Esophagus muscularis mucosa (tissue), 4 donors: ENCODE measurements at regions not wholly inside any gene's neighbourhood (a gene's known extent, or its start where the extent isn't known, plus 50 kb on each side); places are given as distances from the start of the nearest gene placed in this dataset.
A peak's percentile ranks its signal among the peaks of the same experiment; 100 is the strongest.

Experiments
- DNase-seq: peaks from one replicate; pipeline ENCODE4 v3.0.0-alpha.2; 2017; ENCODE audit errors: extremely low spot score
- H3K27ac ChIP-seq, 4 donors: fragments of 200-600 bp; sonication (generic); replicated peaks in 1 of 4; 1 replicate in 3 of 4; 2 replicates in 1 of 4; pipeline ENCODE4 v1.5.1; 2016 to 2019; ENCODE audit warnings: mild to moderate bottlenecking in 1 of 4
- H3K27me3 ChIP-seq, 4 donors: fragments of 200-600 bp; sonication (generic); one replicate each; pipeline versions ENCODE4 v1.5.1 to v1.6.0; 2016 to 2019
- H3K36me3 ChIP-seq, 4 donors: fragments of 200-600 bp; sonication (generic); one replicate each; pipeline ENCODE4 v1.5.1; 2016 to 2019
- H3K4me1 ChIP-seq, 4 donors: fragments of 200-600 bp; sonication (generic); one replicate each; pipeline ENCODE4 v1.5.1; 2016 to 2019
- H3K4me3 ChIP-seq, 4 donors: fragments of 200-600 bp; sonication (generic); 1 replicate in 2 of 4; 2 replicates in 2 of 4; pipeline ENCODE4 v1.5.1; 2016 to 2019; ENCODE audit warnings: mild to moderate bottlenecking in 4 of 4, moderate library complexity in 1 of 4
- H3K9me3 ChIP-seq, 4 donors: fragments of 200-600 bp; sonication (generic); 1 replicate in 3 of 4; 2 replicates in 1 of 4; pipeline ENCODE4 v1.5.1; 2016 to 2019
- EP300 ChIP-seq: sonication (generic); formaldehyde crosslinking; IDR thresholded peaks from one replicate; pipeline ENCODE4 v1.6.1; 2017; ENCODE audit warnings: antibody characterized with exemption
- POLR2A ChIP-seq: fragments of 450-650 bp; IDR thresholded peaks from one replicate; pipeline ENCODE4 v1.6.1; 2017; ENCODE audit warnings: antibody characterized with exemption, moderate library complexity, mild to moderate bottlenecking, low read depth
- POLR2AphosphoS5 ChIP-seq, 2 donors: sonication (generic); formaldehyde crosslinking; IDR thresholded peaks; one replicate each; pipeline ENCODE4 v1.6.1; 2017; ENCODE audit warnings: antibody characterized with exemption in 2 of 2
- WGBS: methylation state at CpG from one replicate; pipeline ENCODE4 v1.1.5; 2018; 5-methylcytosine and 5-hydroxymethylcytosine counted together
- intact Hi-C: fragments of 100-400 bp; cut with DNase I; formaldehyde crosslinking; loops from one replicate; pipeline ENCODE4 v1.15.1; 2023
- TF ChIP-seq, protein P1 (sequence below), 3 experiments: fragments of 200-600 bp in 2 of 3; fragments of 450-650 bp in 1 of 3; sonication (generic) in 2 of 3; IDR thresholded peaks; one replicate each; pipeline ENCODE4 v1.5.1; 2017 to 2019; ENCODE audit warnings: antibody characterized with exemption in 3 of 3, mild to moderate bottlenecking in 2 of 3, moderate library complexity in 1 of 3

DNA sequence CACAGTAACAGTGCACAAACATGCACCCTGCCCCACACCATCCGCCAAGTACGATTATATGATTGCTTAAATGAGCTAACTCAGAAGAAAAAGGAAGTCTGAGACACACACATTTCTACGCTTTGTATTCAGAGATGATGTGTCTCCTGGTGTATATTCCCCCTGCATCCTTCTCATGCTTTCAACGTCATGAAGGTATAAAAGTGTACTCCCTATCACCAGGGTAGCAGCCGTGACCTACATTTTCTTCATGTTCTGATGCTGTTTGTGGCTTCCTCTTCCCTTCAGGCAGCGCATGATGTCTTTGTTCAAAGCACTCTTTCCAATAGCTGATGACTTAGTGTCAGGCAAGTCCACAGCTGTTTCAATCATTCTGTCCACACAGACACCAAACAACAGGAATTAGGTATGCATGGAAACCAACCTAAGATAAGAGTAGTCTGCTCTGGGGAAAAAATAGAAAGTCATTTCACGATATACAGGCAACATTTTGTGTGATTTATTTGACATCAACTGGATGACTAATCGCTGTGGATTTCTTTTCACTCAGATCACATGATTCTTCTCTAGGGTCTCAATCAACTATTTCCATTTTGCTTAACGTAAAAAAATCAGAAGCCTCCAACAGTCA lies 269.4 kb upstream of the PTGER4 start:
- Histone ChIP-seq H3K27ac (peak overlapping the region in 3 of 4 donors; percentile 1 to 38 (median 7)), H3K4me3 (no peak overlapping the region)
- WGBS, result 53% methylated on average over 9 of the region's 9 CpGs

DNA sequence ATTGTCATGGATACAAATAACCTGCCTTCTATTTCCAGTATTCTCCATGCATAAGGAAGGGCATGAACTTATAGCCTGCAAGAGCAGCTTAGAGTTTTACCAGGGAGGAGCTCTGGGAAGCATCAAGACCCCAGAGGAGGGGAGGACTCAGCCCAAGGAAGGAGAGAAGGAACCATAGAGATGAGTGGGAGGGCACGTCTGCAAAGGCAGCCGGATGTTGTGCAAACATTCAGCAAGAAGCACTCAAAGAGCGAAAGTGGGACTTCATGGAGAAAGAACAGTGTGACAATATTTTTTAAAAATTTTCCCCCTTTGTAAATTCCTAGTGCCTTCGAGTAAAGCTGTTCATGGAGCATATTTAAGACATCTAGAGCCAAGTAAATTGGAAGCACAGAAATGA lies 270.1 kb upstream of the PTGER4 start:
- H3K9me3 ChIP-seq, result no peaks in the 10 kb centered on the region
- peak overlapping the region in 1 of 4 donors; percentile 1 for H3K27ac ChIP-seq
- H3K27me3 ChIP-seq, result no peaks in the 10 kb centered on the region
- intact Hi-C loops, result no loop called here
- TF ChIP-seq, protein P1, sequence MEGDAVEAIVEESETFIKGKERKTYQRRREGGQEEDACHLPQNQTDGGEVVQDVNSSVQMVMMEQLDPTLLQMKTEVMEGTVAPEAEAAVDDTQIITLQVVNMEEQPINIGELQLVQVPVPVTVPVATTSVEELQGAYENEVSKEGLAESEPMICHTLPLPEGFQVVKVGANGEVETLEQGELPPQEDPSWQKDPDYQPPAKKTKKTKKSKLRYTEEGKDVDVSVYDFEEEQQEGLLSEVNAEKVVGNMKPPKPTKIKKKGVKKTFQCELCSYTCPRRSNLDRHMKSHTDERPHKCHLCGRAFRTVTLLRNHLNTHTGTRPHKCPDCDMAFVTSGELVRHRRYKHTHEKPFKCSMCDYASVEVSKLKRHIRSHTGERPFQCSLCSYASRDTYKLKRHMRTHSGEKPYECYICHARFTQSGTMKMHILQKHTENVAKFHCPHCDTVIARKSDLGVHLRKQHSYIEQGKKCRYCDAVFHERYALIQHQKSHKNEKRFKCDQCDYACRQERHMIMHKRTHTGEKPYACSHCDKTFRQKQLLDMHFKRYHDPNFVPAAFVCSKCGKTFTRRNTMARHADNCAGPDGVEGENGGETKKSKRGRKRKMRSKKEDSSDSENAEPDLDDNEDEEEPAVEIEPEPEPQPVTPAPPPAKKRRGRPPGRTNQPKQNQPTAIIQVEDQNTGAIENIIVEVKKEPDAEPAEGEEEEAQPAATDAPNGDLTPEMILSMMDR (IDR thresholded peaks at IDR 0.05), result no peak
- TF ChIP-seq POLR2AphosphoS5 (IDR thresholded peaks at IDR 0.05) (no peak), POLR2A (no peak), EP300 (no peak)
- H3K4me3 ChIP-seq, result no peak overlapping the region
- 76% methylated on average over 4 of the region's 4 CpGs for WGBS
- DNase-seq, result no peak
- H3K4me1 ChIP-seq, result peaks cover 13 to 28% (median 21%) of the 10 kb centered on the region in 4 donors
- no peaks in the 10 kb centered on the region for H3K36me3 ChIP-seq

More for the DNA sequence above, 269.4 kb upstream of the PTGER4 start:
- no peak for DNase-seq
- Histone ChIP-seq H3K4me1 (peaks cover 10 to 24% (median 19%) of the 10 kb centered on the region in 4 donors), H3K36me3 (no peaks in the 10 kb centered on the region), H3K9me3 (no peaks in the 10 kb centered on the region), H3K27me3 (no peaks in the 10 kb centered on the region)
- TF ChIP-seq EP300 (no peak), POLR2AphosphoS5 (IDR thresholded peaks at IDR 0.05) (no peak), POLR2A (no peak)
- TF ChIP-seq, protein P1 (IDR thresholded peaks at IDR 0.05), result no peak
- intact Hi-C loops, result no loop called here

DNA sequence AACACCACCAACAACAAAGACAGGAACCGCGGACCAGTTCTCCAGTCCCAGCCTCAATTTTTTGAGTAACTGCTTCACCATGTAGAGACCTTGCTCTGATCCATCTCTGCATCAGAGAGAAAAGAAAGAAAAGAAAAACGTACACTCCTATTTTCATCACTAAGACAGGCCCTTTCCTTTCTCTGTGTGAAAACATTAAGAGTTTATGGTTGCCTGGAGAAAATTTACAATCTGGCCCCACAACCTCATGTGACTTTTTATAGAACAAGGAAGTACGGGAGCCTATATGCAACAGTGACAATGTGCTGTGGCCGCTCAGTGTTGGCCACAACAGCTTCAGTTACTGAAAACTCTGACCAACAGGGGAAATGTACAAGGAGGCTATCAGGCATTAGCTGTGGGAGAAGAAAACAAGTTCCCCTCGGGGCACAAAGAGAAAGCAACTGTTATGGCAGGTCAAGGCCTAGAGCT lies 272.9 kb upstream of the PTGER4 start:
- whole genome bisulfite sequencing, result 58% methylated on average over 6 of the region's 6 CpGs
- DNase-seq, result no peak
- intact Hi-C loops, result no loop called here
- Histone ChIP-seq H3K27me3 (no peaks in the 10 kb centered on the region), H3K9me3 (no peaks in the 10 kb centered on the region), H3K36me3 (no peaks in the 10 kb centered on the region), H3K4me1 (peaks cover 13 to 28% (median 21%) of the 10 kb centered on the region in 4 donors), H3K4me3 (no peak overlapping the region), H3K27ac (peak overlapping the region in 3 of 4 donors; percentile 1 to 34 (median 26))
- TF ChIP-seq POLR2A, result no peak
- TF ChIP-seq POLR2AphosphoS5 (IDR thresholded peaks at IDR 0.05), result no peak
- no peak for TF ChIP-seq EP300
- TF ChIP-seq, protein P1 (IDR thresholded peaks at IDR 0.05), result no peak

DNA sequence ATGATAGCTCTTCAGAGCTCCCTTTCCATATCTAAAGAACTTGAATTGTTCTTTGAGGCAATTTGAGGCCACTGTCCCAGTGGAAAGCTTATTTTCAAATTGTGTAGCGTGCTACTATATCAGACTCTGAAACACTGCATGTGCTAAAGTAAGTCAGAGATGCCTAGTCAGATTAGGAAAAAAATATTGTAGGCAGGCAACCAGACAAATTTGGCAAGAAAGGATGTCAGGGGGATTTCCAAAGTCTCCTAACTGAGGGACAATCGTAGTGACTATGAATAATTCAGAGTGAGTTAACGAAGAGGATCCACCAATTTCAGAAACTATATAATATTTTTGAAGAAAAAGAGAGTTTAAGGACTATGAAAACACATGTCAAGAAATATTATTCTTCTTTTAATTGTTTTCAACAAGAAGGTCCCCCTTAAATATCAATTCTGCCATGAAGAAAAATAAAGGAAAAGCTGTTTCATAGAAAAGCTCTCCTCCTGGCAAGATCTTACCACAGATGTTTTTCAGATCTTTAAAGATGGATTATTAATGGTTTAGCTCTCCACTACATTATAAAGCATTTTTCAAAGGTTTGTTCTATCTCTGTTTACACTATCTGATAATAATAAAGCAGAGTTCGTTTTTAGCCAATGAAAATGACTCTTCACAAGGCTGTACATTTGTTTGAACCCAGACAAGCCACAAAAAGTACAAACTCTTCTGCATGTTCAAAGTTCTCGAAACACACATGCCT lies 273.5 kb upstream of the PTGER4 start:
- Histone ChIP-seq H3K27me3 (no peaks in the 10 kb centered on the region), H3K27ac (peak overlapping the region in 3 of 4 donors; percentile 6 to 34 (median 26))

More for the DNA sequence above, 273.5 kb upstream of the PTGER4 start:
- H3K9me3 ChIP-seq, result no peaks in the 10 kb centered on the region
- no peak overlapping the region for H3K4me3 ChIP-seq
- intact Hi-C loops, result no loop called here
- no peak for DNase-seq
- TF ChIP-seq, protein P1 (IDR thresholded peaks at IDR 0.05), result no peak
- TF ChIP-seq EP300 (no peak), POLR2AphosphoS5 (IDR thresholded peaks at IDR 0.05) (no peak), POLR2A (no peak)
- H3K36me3 ChIP-seq, result no peaks in the 10 kb centered on the region
- H3K4me1 ChIP-seq, result peaks cover 13 to 24% (median 19%) of the 10 kb centered on the region in 4 donors
- 41% methylated on average over 5 of the region's 5 CpGs for WGBS
